HCT116 (cell line): ENCODE measurements at regions not wholly inside any gene's neighbourhood (a gene's known extent, or its start where the extent isn't known, plus 50 kb on each side); places are given as distances from the start of the nearest gene placed in this dataset.
A peak's percentile ranks its signal among the peaks of the same experiment; 100 is the strongest.

Source experiments
- ATAC-seq: fragments of 200-7000 bp; cut with Tn5 transposase; 2 replicates; pipeline ENCODE4 v1.9.1; 2020; ENCODE audit warnings: mild to moderate bottlenecking, moderate library complexity
- BruUV-seq: library from RNA; stranded (reverse); fragments of 400-500 nt; replicated peaks from 2 replicates; lab custom pipeline; 2021; lab: Mats Ljungman, UMichigan
- CTCF ChIA-PET: fragments of 300-600 bp; sonication (Branson Sonifier 250); formaldehyde crosslinking; loops from one replicate; lab custom pipeline; 2021; ENCODE audit warnings: antibody characterized with exemption; lab: Charles Lee
- POLR2A ChIA-PET: fragments of 300-600, 350-600 bp; sonication (Branson Sonifier 250); formaldehyde crosslinking; loops from one replicate; lab custom pipeline; 2021; ENCODE audit warnings: antibody characterized with exemption; lab: Charles Lee
- RAD21 ChIA-PET, 2 experiments: fragments of 300-600 bp; sonication (Branson Sonifier 250); formaldehyde crosslinking; loops; one replicate each; lab custom pipeline; 2023; ENCODE audit warnings: low total read pairs in 2 of 2; ENCODE audit not compliant: uncharacterized antibody in 2 of 2, unreplicated experiment in 2 of 2, low non-redundant PET in 1 of 2; lab: Charles Lee
- DNase-seq: peaks from one replicate; pipeline ENCODE4 v3.0.0-alpha.2; 2010; ENCODE audit warnings: low read depth, low spot score
- H2AFZ ChIP-seq: fragments of 200-600 bp; shearing (Covaris generic), sonication (generic); 2 replicates; pipeline ENCODE4 v1.6.1; 2017; ENCODE audit warnings: low read depth, mixed run types, mixed read lengths, antibody characterized with exemption, low read length; ENCODE audit not compliant: poor library complexity, severe bottlenecking
- H3K27ac ChIP-seq: 2 replicates; pipeline ENCODE4 v1.5.1; 2012; ENCODE audit warnings: low read depth, low read length
- H3K27me3 ChIP-seq: fragments of 200-600 bp; sonication (generic); 2 replicates; pipeline ENCODE4 v1.6.1; 2016; ENCODE audit warnings: mixed run types, low read length, mixed read lengths; ENCODE audit not compliant: insufficient read depth
- H3K36me3 ChIP-seq, 2 experiments: fragments of 200-500 bp in 1 of 2; fragments of 200-600 bp in 1 of 2; sonication (Bioruptor generic) in 1 of 2; sonication (generic) in 1 of 2; 2 replicates each; pipeline versions ENCODE4 v1.5.1 to v1.6.1; 2014 to 2016; ENCODE audit warnings: low read length in 2 of 2, inconsistent platforms in 1 of 2, mixed read lengths in 1 of 2, mixed run types in 1 of 2; ENCODE audit not compliant: insufficient read depth in 2 of 2, control insufficient read depth in 1 of 2
- H3K4me1 ChIP-seq, 2 experiments: fragments of 200-600 bp in 1 of 2; sonication (generic) in 1 of 2; 2 replicates each; pipeline versions ENCODE4 v1.5.1 to v1.6.1; 2012 to 2017; ENCODE audit warnings: low read length in 2 of 2, inconsistent platforms in 1 of 2, mild to moderate bottlenecking in 1 of 2, mixed read lengths in 1 of 2, mixed run types in 1 of 2, moderate library complexity in 1 of 2; ENCODE audit not compliant: insufficient read depth in 2 of 2, control insufficient read depth in 1 of 2
- H3K4me2 ChIP-seq: fragments of 200-600 bp; sonication (generic); 2 replicates; pipeline ENCODE4 v1.6.1; 2017; ENCODE audit warnings: mixed run types, low read length, mixed read lengths
- H3K4me3 ChIP-seq, 2 experiments: fragments of 200-600 bp in 1 of 2; sonication (generic) in 1 of 2; replicated peaks in 1 of 2; 2 replicates each; pipeline ENCODE4 v1.5.1; 2011 to 2016; ENCODE audit warnings: low read length in 2 of 2, control low read depth in 1 of 2, low read depth in 1 of 2, mild to moderate bottlenecking in 1 of 2, mixed read lengths in 1 of 2, mixed run types in 1 of 2
- H3K79me2 ChIP-seq: fragments of 200-600 bp; sonication (generic); 2 replicates; pipeline ENCODE4 v1.6.1; 2017; ENCODE audit warnings: mild to moderate bottlenecking, mixed run types, low read length, moderate library complexity, mixed read lengths; ENCODE audit not compliant: insufficient read depth
- H3K9ac ChIP-seq: fragments of 200-600 bp; sonication (generic); 2 replicates; pipeline ENCODE4 v1.6.1; 2016; ENCODE audit warnings: low read length, mixed read lengths
- H3K9me2 ChIP-seq: fragments of 200-600 bp; sonication (generic), shearing (Covaris generic); 2 replicates; pipeline ENCODE4 v1.6.1; 2017; ENCODE audit warnings: mixed run types, mild to moderate bottlenecking, moderate library complexity; ENCODE audit not compliant: insufficient read depth
- H3K9me3 ChIP-seq, 2 experiments: fragments of 200-500 bp in 1 of 2; fragments of 200-600 bp in 1 of 2; sonication (Bioruptor generic) in 1 of 2; sonication (generic) in 1 of 2; 2 replicates each; pipeline ENCODE4 v1.6.1; 2014 to 2017; ENCODE audit warnings: low read length in 2 of 2, mixed read lengths in 2 of 2, inconsistent platforms in 1 of 2, low read depth in 1 of 2, mild to moderate bottlenecking in 1 of 2, mixed run types in 1 of 2, moderate library complexity in 1 of 2; ENCODE audit not compliant: control insufficient read depth in 1 of 2, insufficient read depth in 1 of 2
- H4K20me1 ChIP-seq: fragments of 200-600 bp; sonication (generic), shearing (Covaris generic); 2 replicates; pipeline ENCODE4 v1.6.1; 2017; ENCODE audit warnings: mixed run types, mild to moderate bottlenecking, moderate library complexity; ENCODE audit not compliant: insufficient read depth
- CBX3 ChIP-seq: IDR thresholded peaks from 2 replicates; pipeline ENCODE4 v1.6.1; 2012; ENCODE audit warnings: low read depth
- CTCF ChIP-seq, 3 experiments: fragments of 200-600 bp in 1 of 3; sonication (generic) in 1 of 3; IDR thresholded peaks in 2 of 3; conservative IDR thresholded peaks in 1 of 3; 2 replicates each; pipeline ENCODE4 v1.5.1; 2012 to 2017; ENCODE audit warnings: low read depth in 2 of 3, low read length in 2 of 3, antibody characterized with exemption in 1 of 3, borderline replicate concordance in 1 of 3, control low read depth in 1 of 3, mild to moderate bottlenecking in 1 of 3, mixed read lengths in 1 of 3, mixed run types in 1 of 3, moderate library complexity in 1 of 3; ENCODE audit not compliant: insufficient read depth in 1 of 3
- EGR1 ChIP-seq: IDR thresholded peaks from 2 replicates; pipeline ENCODE4 v1.6.1; 2012; ENCODE audit warnings: low read depth
- POLR2A ChIP-seq: IDR thresholded peaks from 2 replicates; pipeline ENCODE4 v1.7.0; 2011; ENCODE audit warnings: borderline replicate concordance; ENCODE audit not compliant: insufficient read depth, insufficient read length; ENCODE audit errors: extremely low read depth
- ZFX ChIP-seq: fragments of 450-650 bp; IDR thresholded peaks from 2 replicates; pipeline ENCODE4 v1.6.1; 2017
- intact Hi-C: fragments of 100-400 bp; cut with micrococcal nuclease; formaldehyde crosslinking; loops from 2 replicates; pipeline ENCODE4 v1.10.0; 2022

DNA sequence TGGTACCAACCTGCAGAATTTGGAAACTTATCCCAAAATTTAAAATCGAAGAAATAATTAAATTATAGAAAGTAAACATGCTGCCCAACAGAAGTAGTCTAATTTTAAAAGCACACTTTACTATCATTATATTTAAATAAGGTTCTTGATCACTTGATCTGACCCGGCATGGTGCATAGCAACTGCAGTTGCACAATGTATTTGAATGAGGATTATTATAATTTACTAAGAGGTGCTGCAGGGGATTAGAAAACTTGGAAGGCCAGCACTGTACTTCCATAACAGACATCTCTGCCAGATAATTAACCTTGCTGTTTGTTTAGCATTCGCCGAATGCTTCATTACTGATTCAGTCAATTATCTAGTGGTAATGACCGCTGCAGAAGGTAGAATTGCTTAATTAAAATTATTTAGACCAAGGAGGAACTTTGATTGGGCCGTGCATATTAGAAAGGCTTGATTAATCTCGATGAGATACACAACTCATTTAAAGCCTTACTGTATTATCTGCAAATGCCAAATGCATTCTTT lies 971.6 kb downstream of the ZPLD1 start:
- no peak overlapping the region for H3K27ac ChIP-seq
- H3K4me1 ChIP-seq, result no peaks in the 10 kb centered on the region
- no peak for ATAC-seq
- no peaks in the 10 kb centered on the region for H4K20me1 ChIP-seq
- H3K27me3 ChIP-seq, result no peaks in the 10 kb centered on the region
- H3K36me3 ChIP-seq, result no peaks in the 10 kb centered on the region
- H3K9me2 ChIP-seq, result no peaks in the 10 kb centered on the region
- no TSS peak for BruUV-seq
- no peak overlapping the region for H3K9ac ChIP-seq
- TF ChIP-seq CBX3 (no peak), EGR1 (no peak), POLR2A (no peak)
- TF ChIP-seq, all 23 proteins: peak for 0
- RAD21 ChIA-PET, result no interaction called here
- DNase-seq, result no peak
- no peak overlapping the region for H3K4me3 ChIP-seq
- intact Hi-C loops, result no loop called here
- no peaks in the 10 kb centered on the region for H3K79me2 ChIP-seq
- POLR2A ChIA-PET, result no interaction called here
- H3K4me2 ChIP-seq, result no peak overlapping the region
- H2AFZ ChIP-seq, result no peak overlapping the region
- H3K9me3 ChIP-seq, result no peaks in the 10 kb centered on the region
- CTCF ChIA-PET, result no interaction called here

DNA sequence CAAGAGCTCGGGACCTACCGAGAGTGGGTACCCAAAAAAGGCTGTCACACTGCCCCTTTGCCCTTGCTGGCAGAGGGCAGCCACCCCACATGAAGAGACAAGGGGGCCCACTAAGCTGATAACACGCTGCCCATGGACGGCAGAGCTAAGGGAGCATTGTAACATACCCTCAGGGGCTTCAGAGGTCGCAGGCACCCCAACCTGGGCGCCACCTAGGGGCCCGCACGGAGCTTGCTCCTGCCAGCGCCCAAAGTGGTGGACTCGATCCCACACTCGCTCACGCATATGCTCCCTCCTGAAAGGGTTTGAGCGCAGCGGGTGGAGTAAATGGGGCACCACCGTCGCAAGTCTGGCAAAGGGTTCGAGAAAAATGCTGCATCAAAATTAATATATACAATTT lies 975.4 kb downstream of the ZPLD1 start:
- Histone ChIP-seq H3K9ac (no peak overlapping the region), H3K79me2 (no peaks in the 10 kb centered on the region), H3K4me3 (no peak overlapping the region), H3K4me2 (no peak overlapping the region), H3K27ac (no peak overlapping the region), H3K9me2 (no peaks in the 10 kb centered on the region), H4K20me1 (no peaks in the 10 kb centered on the region), H3K27me3 (no peaks in the 10 kb centered on the region), H3K36me3 (no peaks in the 10 kb centered on the region)
- TF ChIP-seq CTCF (IDR thresholded peaks at IDR 0.05 in 2 of 3, conservative IDR thresholded peaks at IDR 0.05 in 1 of 3; ENCODE audit: borderline replicate concordance in 1 of 3, insufficient read depth in 1 of 3, low read depth in 2 of 3, low read length in 2 of 3), result peak in 2 of 3 experiments; percentile 46 to 48; a peak in 4 of 6 replicates
- TF ChIP-seq ZFX, result no peak
- TF ChIP-seq, all 23 proteins: peak for 1
- intact Hi-C loops, result no loop called here
- H3K9me3 ChIP-seq, result no peaks in the 10 kb centered on the region
- ChIA-PET POLR2A (no interaction called here), CTCF (no interaction called here), RAD21 (no interaction called here)
- H2AFZ ChIP-seq, result no peak overlapping the region
- DNase-seq, result no peak
- ATAC-seq, result no peak; the same call in 1 of the 2 replicates
- no peaks in the 10 kb centered on the region for H3K4me1 ChIP-seq
- BruUV-seq, result no TSS peak
